ENCODE measurements at regions not wholly inside any gene's neighbourhood (a gene's known extent, or its start where the extent isn't known, plus 50 kb on each side); places are given as distances from the start of the nearest gene placed in this dataset.

GRCh38 chr6:12381587-12381986, 91.4 kb downstream of the EDN1 start:
- no peak for DNase-seq (ENCODE audit: low read depth in 2 of 2)

GRCh38 chr6:12383448-12383847, 93.3 kb downstream of the EDN1 start:
- DNase-seq (ENCODE audit: low read depth in 2 of 2), result no peak

- DNase-seq (ENCODE audit: low read depth in 2 of 2), result peak in 1 of 2 donors; percentile 10
Observed at GRCh38 chr6:12384357-12384912, 94.3 kb downstream of the EDN1 start.

- DNase-seq (ENCODE audit: low read depth in 2 of 2), result no peak
Observed at GRCh38 chr6:12385316-12385715, 95.2 kb downstream of the EDN1 start.

- no peak for DNase-seq (ENCODE audit: low read depth in 2 of 2)
Observed at GRCh38 chr6:12386816-12387215, 96.7 kb downstream of the EDN1 start.

GRCh38 chr6:12391472-12391871, 101.3 kb downstream of the EDN1 start:
- no peak for DNase-seq (ENCODE audit: low read depth in 2 of 2)

- DNase-seq (ENCODE audit: low read depth in 2 of 2), result peak in 1 of 2 donors; percentile 51
Observed at GRCh38 chr6:12392490-12392889, 102.3 kb downstream of the EDN1 start.

GRCh38 chr6:12393100-12393499, 102.9 kb downstream of the EDN1 start:
- peak in 1 of 2 donors; percentile 88 for DNase-seq (ENCODE audit: low read depth in 2 of 2)

- DNase-seq (ENCODE audit: low read depth in 2 of 2), result peak in 1 of 2 donors; percentile 19
Observed at GRCh38 chr6:12394170-12394569, 104.0 kb downstream of the EDN1 start.

GRCh38 chr6:12395898-12396297, 105.7 kb downstream of the EDN1 start:
- DNase-seq (ENCODE audit: low read depth in 2 of 2), result peak in 1 of 2 donors; percentile 32

GRCh38 chr6:12401200-12401599, 111.0 kb downstream of the EDN1 start:
- peak; percentile 22 to 67 for DNase-seq (ENCODE audit: low read depth in 2 of 2)

- peak in 1 of 2 donors; percentile 31 for DNase-seq (ENCODE audit: low read depth in 2 of 2)
Observed at GRCh38 chr6:12403201-12403826, 113.2 kb downstream of the EDN1 start.

- no peak for DNase-seq (ENCODE audit: low read depth in 2 of 2)
Observed at GRCh38 chr6:12403947-12404647, 113.9 kb downstream of the EDN1 start.

GRCh38 chr6:12404651-12405050, 114.5 kb downstream of the EDN1 start:
- no peak for DNase-seq (ENCODE audit: low read depth in 2 of 2)

GRCh38 chr6:12408752-12409151, 118.6 kb downstream of the EDN1 start:
- peak in 1 of 2 donors; percentile 59 for DNase-seq (ENCODE audit: low read depth in 2 of 2)

GRCh38 chr6:12410946-12411345, 120.8 kb downstream of the EDN1 start:
- no peak for DNase-seq (ENCODE audit: low read depth in 2 of 2)

GRCh38 chr6:12414096-12414675, 124.0 kb downstream of the EDN1 start:
- no peak for DNase-seq (ENCODE audit: low read depth in 2 of 2)

- DNase-seq (ENCODE audit: low read depth in 2 of 2), result no peak
Observed at GRCh38 chr6:12415980-12416598, 125.9 kb downstream of the EDN1 start.

- DNase-seq (ENCODE audit: low read depth in 2 of 2), result no peak
Observed at GRCh38 chr6:12417191-12417590, 127.0 kb downstream of the EDN1 start.

GRCh38 chr6:12418946-12419345, 128.8 kb downstream of the EDN1 start:
- no peak for DNase-seq (ENCODE audit: low read depth in 2 of 2)

- no peak for DNase-seq (ENCODE audit: low read depth in 2 of 2)
Observed at GRCh38 chr6:12419631-12420272, 129.6 kb downstream of the EDN1 start.

GRCh38 chr6:12420626-12421025, 130.5 kb downstream of the EDN1 start:
- DNase-seq (ENCODE audit: low read depth in 2 of 2), result no peak

Data from dermis microvascular lymphatic vessel endothelial cell (primary cell).